Right lobe of liver (tissue), 6 donors: ENCODE measurements at regions not wholly inside any gene's neighbourhood (a gene's known extent, or its start where the extent isn't known, plus 50 kb on each side); places are given as distances from the start of the nearest gene placed in this dataset.

Source experiments
- ATAC-seq, 4 donors: fragments of 200-7000 bp; cut with Tn5 transposase; one replicate each; pipeline ENCODE4 v1.9.1; 2020; ENCODE audit warnings: mild to moderate bottlenecking in 4 of 4, moderate library complexity in 4 of 4
- DNase-seq, 3 donors: peaks; one replicate each; pipeline ENCODE4 v3.0.0-alpha.2; 2020
- H3K27ac ChIP-seq, 3 donors: fragments of 200-600 bp; one replicate each; pipeline ENCODE4 v1.8.0; 2022
- H3K27me3 ChIP-seq, 2 donors: fragments of 200-600 bp; one replicate each; pipeline ENCODE4 v1.8.0; 2022
- H3K36me3 ChIP-seq, 4 donors: fragments of 200-600 bp; sonication (generic) in 1 of 4; one replicate each; pipeline versions ENCODE4 v1.5.1 to v1.8.0; 2017 to 2022; ENCODE audit warnings: control low read depth in 1 of 4
- H3K4me1 ChIP-seq, 4 donors: fragments of 200-600 bp; sonication (generic) in 1 of 4; one replicate each; pipeline versions ENCODE4 v1.5.1 to v1.8.0; 2017 to 2022; ENCODE audit warnings: control low read depth in 1 of 4
- H3K4me3 ChIP-seq, 3 donors: fragments of 200-600 bp; one replicate each; pipeline ENCODE4 v1.8.0; 2022
- H3K9me3 ChIP-seq, 4 donors: fragments of 200-600 bp; sonication (generic) in 1 of 4; one replicate each; pipeline versions ENCODE4 v1.5.1 to v1.8.0; 2017 to 2022; ENCODE audit warnings: control low read depth in 1 of 4
- CTCF ChIP-seq, 4 donors: fragments of 200-600 bp in 3 of 4; fragments of 450-650 bp in 1 of 4; IDR thresholded peaks; one replicate each; pipeline versions ENCODE4 v1.5.1 to v1.8.0; 2016 to 2022; ENCODE audit warnings: antibody characterized with exemption in 4 of 4, mild to moderate bottlenecking in 2 of 4
- POLR2A ChIP-seq: fragments of 450-650 bp; IDR thresholded peaks from one replicate; pipeline ENCODE4 v1.6.1; 2017; ENCODE audit warnings: antibody characterized with exemption, mild to moderate bottlenecking
- WGBS: methylation state at CpG from one replicate; pipeline ENCODE4 v1.1.6; 2018; ENCODE audit warnings: low coverage, low lambda C conversion rate; ENCODE audit not compliant: insufficient coverage; ENCODE audit errors: missing lambda C conversion rate; 5-methylcytosine and 5-hydroxymethylcytosine counted together
- intact Hi-C, 2 donors: fragments of 100-400 bp; cut with DNase I; formaldehyde crosslinking; loops; one replicate each; pipeline versions ENCODE4 v1.11.2 to v1.14.1; 2022
- donor health status: DM: no; HTN: yes; CAD: no.
- donor health status: DM: no; HTN: no; CAD: no.
- donor health status: DM: no; HTN: no; CAD: no.
- donor health status: DM: no; HTN: yes; CAD: no.
- donor health status: DM: no; HTN: yes; CAD: no.

GRCh38 chr4:155001251-155001650, 207.2 kb upstream of the NPY2R start:
- intact Hi-C loops: no loop called here
- Histone ChIP-seq H3K36me3 (no peaks in the 10 kb centered on the region), H3K27me3 (no peaks in the 10 kb centered on the region), H3K4me3 (no peak overlapping the region), H3K9me3 (no peaks in the 10 kb centered on the region), H3K27ac (peak overlapping the region in 2 of 3 donors; percentile 14 to 59), H3K4me1 (peaks cover 0 to 37% (median 6%) of the 10 kb centered on the region in 4 donors)
- ATAC-seq (peak in 3 of 4 donors; percentile 24 to 57 (median 41)), DNase-seq (no peak)
- WGBS: 39% methylated on average over 2 of the region's 2 CpGs
- TF ChIP-seq CTCF (IDR thresholded peaks at IDR 0.05) (no peak), POLR2A (no peak)

- peaks cover 0 to 27% (median 3%) of the 10 kb centered on the region in 4 donors for H3K4me1 ChIP-seq
- no peak overlapping the region for H3K4me3 ChIP-seq
- no peaks in the 10 kb centered on the region for H3K27me3 ChIP-seq
- peak in 1 of 4 donors; percentile 77 for ATAC-seq
- DNase-seq: no peak
- WGBS: 75% methylated on average over 5 of the region's 5 CpGs
- no peak overlapping the region for H3K27ac ChIP-seq
- H3K36me3 ChIP-seq: no peaks in the 10 kb centered on the region
- no peak for TF ChIP-seq POLR2A
- no peak for TF ChIP-seq CTCF (IDR thresholded peaks at IDR 0.05)
- H3K9me3 ChIP-seq: no peaks in the 10 kb centered on the region
- intact Hi-C loops: no loop called here
Observed at GRCh38 chr4:155005395-155006090, 202.9 kb upstream of the NPY2R start.

GRCh38 chr4:155007660-155008176, 200.7 kb upstream of the NPY2R start:
- Histone ChIP-seq H3K27ac (no peak overlapping the region), H3K36me3 (no peaks in the 10 kb centered on the region), H3K4me3 (no peak overlapping the region), H3K27me3 (no peaks in the 10 kb centered on the region), H3K9me3 (no peaks in the 10 kb centered on the region), H3K4me1 (peaks cover 0 to 24% (median 0%) of the 10 kb centered on the region in 4 donors)
- intact Hi-C loops: no loop called here
- TF ChIP-seq CTCF (IDR thresholded peaks at IDR 0.05) (no peak), POLR2A (no peak)
- no peak for ATAC-seq
- WGBS: 0% methylated on average over 1 of the region's 1 CpG
- DNase-seq: no peak

- no peak overlapping the region for H3K4me3 ChIP-seq
- peaks cover 0 to 24% (median 0%) of the 10 kb centered on the region in 4 donors for H3K4me1 ChIP-seq
- no peak for ATAC-seq
- no peak for TF ChIP-seq CTCF (IDR thresholded peaks at IDR 0.05)
- TF ChIP-seq POLR2A: no peak
- no peak overlapping the region for H3K27ac ChIP-seq
- DNase-seq: no peak
- H3K36me3 ChIP-seq: no peaks in the 10 kb centered on the region
- WGBS: 65% methylated on average over 2 of the region's 2 CpGs
- H3K9me3 ChIP-seq: no peaks in the 10 kb centered on the region
- no peaks in the 10 kb centered on the region for H3K27me3 ChIP-seq
- intact Hi-C loops: no loop called here
Observed at GRCh38 chr4:155008389-155008788, 200.0 kb upstream of the NPY2R start.
